Fibroblast of skin of abdomen (primary cell): ENCODE measurements at regions not wholly inside any gene's neighbourhood (a gene's known extent, or its start where the extent isn't known, plus 50 kb on each side); places are given as distances from the start of the nearest gene placed in this dataset.
"Not testable (repeated sequence)": the region's sequence is repeated elsewhere in the genome, so short reads cannot be mapped to it uniquely, and the experiment has no call there.

Source experiments
- DNase-seq: peaks from one replicate; pipeline ENCODE4 v3.0.0-alpha.2; 2013

DNA sequence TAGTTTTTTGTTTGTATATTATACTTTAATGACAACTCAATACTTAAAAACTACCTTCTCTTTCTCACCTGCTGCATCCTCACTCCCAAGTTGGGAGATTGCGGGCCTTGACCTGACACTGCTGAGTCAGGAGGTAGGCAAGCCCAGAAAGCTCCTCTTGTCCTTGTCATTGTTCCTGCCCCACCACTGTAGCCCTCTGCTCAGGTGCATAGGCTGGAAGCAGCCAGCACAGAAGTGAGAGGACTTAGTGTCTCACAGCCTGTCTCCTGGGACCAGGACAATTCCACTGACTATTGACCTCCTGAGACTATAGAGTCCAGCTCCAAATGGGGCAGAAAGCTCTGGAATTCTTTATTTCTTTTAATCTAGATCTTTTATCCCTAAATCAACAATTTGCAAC lies 123.5 kb upstream of the NDP start:
- no peak for DNase-seq

DNA sequence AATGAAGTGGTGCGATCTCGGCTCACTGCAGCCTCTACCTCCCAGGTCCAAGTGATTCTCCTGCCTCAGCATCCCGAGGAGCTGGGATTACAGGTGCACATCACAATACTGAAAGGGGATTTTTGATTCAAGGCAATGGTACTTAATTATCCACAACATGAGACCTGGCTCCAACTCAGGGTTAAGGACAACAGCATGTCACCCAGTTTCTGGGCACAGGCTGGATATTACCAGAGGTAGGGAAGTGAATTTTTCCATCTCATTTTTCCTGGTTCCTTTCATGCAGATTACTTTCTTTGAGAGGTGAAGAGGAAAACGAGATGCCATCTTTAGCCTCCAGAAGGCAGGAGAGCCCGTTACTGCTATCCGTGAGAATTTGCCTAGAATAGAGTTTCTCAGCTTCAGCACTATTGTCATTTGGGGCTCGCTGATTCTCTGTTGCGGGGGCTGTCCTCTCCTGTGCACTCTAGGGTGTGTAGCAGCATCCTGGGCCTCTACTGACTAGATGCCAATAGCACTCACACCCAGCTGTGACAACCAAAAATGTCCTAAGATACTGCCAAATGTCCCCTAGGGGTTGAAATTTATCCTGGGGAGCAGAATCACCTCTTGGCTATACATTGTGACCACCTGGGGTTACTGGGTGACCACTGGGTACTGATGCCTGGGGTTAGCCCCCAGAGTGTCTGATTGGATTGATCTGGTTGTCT lies 121.8 kb upstream of the NDP start:
- DNase-seq = no peak

GRCh38 chrX:44093431-44093830 lies 120.2 kb upstream of the NDP start:
- DNase-seq = no peak

- DNase-seq = no peak
These were observed 119.6 kb upstream of the NDP start for GRCh38 chrX:44092778-44093177.

DNA sequence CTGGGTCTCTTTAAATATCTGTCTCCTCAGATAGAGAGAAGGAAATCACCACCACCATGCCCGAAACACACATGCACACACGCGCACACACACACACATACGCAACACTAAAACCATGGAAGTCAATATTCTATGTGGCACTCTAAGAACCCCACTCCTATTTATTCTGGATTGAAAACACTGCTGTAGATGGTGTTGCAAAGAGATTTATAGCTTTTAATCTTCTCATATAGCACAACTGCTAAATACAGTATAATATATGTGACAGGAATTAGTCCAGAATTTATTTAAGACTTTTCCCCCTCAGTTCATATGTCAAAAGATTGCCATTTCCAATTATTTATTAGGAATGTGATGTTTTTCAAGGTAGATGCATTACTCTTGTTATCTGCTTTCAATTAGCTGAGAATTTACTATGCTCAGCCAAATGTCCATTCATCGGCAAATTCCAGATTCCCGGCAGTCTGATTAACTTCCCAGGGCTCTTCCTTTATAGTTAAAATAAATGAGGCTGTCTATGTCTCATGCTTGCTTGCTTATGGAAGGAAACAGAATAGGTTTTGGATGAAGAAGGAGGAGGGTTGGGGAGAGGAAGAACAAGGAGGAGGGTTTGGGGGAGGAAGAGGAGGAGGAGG lies 115.4 kb upstream of the NDP start:
- peak; percentile 72 for DNase-seq

DNA sequence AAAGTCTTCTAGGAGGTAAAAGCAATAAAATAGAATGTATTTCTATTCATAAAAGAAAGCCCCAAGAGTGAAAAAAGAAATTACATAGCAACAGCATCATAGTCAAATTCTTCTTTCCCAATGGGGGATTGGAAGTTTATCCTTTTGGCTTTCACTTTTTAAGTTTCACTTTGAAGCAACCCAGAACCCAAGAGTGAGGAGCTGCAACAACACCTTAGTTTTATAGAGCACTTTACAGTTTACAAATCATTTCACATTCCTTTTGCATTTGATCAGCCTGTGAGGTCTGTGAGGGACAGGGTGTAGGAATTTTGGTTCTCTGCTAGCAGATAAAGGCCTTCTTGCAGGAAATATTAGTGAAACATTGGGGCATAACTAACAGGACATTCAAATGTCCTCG lies 112.0 kb upstream of the NDP start:
- DNase-seq = peak; percentile 7

GRCh38 chrX:44082829-44083228 lies 109.6 kb upstream of the NDP start:
- DNase-seq = no peak

DNA sequence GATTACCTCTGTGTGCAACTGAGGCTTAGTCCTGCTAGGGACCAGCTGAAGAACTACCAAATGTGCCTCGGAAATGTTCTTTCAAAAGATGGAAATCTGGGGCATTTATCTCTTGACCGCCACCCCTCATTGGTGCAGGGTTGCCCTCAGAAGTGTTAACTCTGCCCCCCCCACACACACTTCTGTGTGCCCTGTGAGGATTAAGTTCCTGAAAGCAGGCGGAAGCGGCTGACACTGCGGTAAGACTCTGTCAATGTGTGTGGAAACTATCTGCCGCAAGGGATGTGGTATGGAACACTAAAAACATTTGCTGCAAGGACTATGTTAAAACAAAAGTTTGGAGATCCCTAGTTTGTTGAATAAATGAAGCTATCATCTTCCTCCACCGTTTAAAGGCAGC lies 106.9 kb upstream of the NDP start:
- DNase-seq = no peak

- DNase-seq = peak; percentile 2
These were observed 99.4 kb upstream of the NDP start for GRCh38 chrX:44072631-44073030.

DNA sequence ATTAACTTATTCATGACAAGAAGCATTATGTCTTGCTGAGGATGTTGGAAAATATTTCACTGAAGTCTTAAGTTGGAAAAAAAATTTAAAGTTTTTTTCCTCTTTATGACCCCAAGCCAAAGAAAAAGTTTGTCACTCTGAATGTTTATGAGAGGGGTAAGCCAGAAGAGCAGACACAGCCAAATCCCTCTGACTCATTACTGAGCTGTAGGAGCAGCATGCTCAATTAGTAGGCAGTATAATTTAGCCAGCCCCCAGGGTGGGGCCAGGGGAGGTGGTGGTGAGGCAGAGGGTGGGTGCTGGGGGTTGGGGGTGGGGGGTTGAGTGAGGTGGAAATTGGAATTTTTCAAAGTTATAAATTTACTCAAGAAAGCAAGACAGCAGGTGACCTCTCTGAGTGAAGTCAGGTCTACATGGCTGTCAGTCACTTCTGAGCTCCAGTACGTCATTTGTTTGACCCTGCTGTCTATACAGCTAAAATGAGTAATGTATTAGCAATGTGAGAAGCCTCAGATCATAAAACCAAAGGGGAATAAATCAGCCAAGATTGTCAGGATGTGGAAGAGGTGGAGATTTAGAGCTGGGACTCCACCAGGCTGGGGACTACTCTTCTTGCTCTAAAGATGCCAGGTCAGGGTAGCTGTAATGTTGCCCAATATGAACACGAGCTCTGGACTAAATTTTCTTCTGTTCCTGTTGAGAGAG lies 98.8 kb upstream of the NDP start:
- DNase-seq = peak; percentile 84

GRCh38 chrX:44071070-44071645 lies 98.0 kb upstream of the NDP start:
- DNase-seq = peak; percentile 2

DNA sequence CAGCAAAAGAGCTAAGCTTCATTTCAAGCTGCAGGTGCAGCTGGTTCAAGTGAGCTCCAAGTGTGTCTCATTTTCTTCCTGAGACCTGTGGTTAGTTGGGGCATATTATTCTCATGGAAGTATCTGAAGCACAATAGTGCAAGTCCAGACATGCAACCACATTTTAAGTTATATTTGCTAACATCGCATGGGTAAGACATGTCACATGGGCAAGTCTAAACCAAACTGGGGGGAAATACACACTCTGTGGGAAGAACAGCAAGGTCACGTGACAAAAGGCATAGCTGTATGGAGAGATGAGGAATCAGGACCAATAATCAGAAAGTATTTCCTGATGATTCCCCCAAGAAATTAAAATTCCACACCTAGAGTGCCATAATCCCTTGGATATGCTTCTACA lies 94.9 kb upstream of the NDP start:
- no peak for DNase-seq

GRCh38 chrX:44063606-44064005 lies 90.4 kb upstream of the NDP start:
- DNase-seq = no peak

- DNase-seq = no peak
These were observed 89.7 kb upstream of the NDP start for GRCh38 chrX:44062840-44063239.

- DNase-seq = peak; percentile 1
These were observed 88.9 kb upstream of the NDP start for GRCh38 chrX:44061968-44062614.

- DNase-seq = no peak
These were observed 87.0 kb upstream of the NDP start for GRCh38 chrX:44060221-44060620.

DNA sequence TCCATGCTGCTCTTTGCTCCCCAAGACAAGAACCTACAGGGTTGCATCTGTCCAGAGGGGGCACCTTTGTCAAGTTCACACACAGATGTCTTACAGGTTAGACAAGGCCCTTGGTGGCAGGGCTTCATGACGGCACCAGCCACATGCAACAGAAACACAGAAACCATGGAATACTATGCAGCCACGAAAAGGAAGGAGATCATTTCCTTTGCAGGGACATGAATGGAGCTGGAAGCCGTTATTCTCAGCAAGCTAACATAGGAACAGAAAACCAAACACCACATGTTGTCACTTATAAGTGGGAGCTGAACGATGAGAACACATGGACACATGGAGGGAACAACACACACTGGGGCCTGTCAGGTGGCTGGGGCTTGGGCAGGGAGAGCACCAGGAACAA lies 85.1 kb upstream of the NDP start:
- no peak for DNase-seq

DNA sequence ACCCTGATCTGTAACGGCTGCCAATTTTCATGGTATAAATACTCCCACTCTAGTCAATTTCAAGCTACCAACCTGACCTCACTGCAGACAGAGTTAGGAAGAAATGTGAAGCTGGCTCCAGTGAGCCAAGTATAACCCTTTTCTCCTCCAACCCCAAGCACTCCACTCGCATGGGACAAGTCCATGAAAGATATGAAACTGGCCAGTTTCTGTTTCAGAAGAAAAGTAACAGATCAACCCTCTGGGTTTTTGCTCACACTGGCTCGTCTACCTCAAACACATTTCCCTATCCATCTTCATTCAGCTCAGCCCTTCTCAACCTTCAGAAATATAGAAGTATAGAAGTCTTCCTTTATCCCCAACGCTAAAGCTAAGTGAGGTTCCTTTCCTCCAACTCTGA lies 82.4 kb upstream of the NDP start:
- DNase-seq = no peak

DNA sequence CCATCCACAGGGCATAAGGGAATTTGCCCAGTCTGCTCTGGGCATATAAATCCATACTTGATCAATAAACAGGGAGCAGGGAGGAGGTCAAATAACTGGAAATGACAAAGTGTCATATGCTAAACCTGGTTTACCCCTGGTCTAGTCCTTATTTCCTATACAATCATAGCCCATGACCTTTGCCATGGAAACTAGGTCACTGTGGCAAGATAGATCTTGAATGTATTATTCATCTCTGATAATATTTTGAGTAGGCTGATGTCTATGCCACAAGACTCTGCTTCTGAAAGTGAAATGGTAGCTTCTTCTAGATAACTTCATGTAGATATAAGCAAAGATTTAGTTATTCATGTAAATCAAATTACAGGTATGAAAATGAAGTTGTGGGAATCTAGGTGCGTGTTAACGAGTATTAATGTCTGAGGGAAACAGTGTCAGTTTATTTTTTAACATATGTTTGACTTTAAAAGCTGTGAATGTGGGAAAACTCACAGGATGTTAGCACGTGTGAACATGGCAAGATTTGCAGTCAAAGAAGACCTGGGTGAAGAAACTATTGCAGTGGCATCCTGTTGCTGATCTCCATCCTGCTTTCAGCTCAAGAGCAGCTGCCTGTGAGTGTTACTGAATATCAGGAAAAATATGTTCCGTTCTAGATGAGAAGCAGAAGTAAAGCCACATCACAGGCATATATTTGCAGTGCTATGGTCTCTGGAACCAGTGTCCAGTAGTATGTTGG lies 81.8 kb upstream of the NDP start:
- DNase-seq = no peak

- not testable (repeated sequence) for DNase-seq
These were observed 71.9 kb upstream of the NDP start for GRCh38 chrX:44045106-44045505.

GRCh38 chrX:44043496-44043895 lies 70.3 kb upstream of the NDP start:
- no peak for DNase-seq

- no peak for DNase-seq
These were observed 69.6 kb upstream of the NDP start for GRCh38 chrX:44042751-44043150.
